ENCODE measurements at regions not wholly inside any gene's neighbourhood (a gene's known extent, or its start where the extent isn't known, plus 50 kb on each side); places are given as distances from the start of the nearest gene placed in this dataset.

GRCh38 chr3:67123914-67124313 lies 125.8 kb downstream of the KBTBD8 start:
- no peak for TF ChIP-seq CTCF (IDR thresholded peaks at IDR 0.05)
- no peak for TF ChIP-seq POLR2A (IDR thresholded peaks at IDR 0.05)
